CD4-positive, alpha-beta T cell treated with Interleukin-4 for 1 hour (primary cell): ENCODE measurements at regions not wholly inside any gene's neighbourhood (a gene's known extent, or its start where the extent isn't known, plus 50 kb on each side); places are given as distances from the start of the nearest gene placed in this dataset.
"Not testable (repeated sequence)": the region's sequence is repeated elsewhere in the genome, so short reads cannot be mapped to it uniquely, and the experiment has no call there.

Experiments used
- DNase-seq, 2 donors: peaks; one replicate each; pipeline ENCODE4 v3.0.0-alpha.2; 2020 to 2022

DNA sequence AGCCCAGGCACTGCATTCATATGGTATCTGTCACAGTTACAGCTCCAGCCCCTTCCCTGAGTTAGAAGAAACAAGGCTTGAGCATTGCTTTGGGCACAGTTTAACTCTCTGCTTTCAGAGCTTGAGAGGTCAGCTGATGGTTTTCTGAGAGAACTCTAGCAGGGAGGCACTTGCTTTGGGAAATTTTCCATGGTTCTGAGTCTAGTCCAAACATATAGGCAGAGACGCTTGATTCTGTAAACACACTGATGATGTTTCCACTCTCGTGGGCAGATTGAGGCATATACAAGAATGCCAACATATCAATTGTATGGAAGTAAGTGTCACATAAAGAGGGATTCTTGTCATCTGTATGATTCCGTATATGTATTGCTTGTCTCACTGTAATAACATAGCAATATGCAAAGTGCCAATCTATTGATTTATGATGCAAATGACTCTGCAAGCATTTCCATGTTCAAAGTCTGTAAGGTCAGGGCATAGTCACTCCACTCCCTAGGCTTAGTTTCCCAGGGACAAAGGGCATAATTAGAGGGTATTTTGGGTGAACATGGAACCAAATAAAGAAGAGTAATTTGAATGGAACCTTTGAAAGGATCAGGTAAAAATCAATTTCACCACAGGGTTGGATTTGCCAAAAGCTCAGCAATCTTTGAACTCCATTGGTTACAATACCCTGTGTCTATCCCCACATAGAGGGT, 239.0 kb downstream of the INHBA start:
- no peak for DNase-seq

DNA sequence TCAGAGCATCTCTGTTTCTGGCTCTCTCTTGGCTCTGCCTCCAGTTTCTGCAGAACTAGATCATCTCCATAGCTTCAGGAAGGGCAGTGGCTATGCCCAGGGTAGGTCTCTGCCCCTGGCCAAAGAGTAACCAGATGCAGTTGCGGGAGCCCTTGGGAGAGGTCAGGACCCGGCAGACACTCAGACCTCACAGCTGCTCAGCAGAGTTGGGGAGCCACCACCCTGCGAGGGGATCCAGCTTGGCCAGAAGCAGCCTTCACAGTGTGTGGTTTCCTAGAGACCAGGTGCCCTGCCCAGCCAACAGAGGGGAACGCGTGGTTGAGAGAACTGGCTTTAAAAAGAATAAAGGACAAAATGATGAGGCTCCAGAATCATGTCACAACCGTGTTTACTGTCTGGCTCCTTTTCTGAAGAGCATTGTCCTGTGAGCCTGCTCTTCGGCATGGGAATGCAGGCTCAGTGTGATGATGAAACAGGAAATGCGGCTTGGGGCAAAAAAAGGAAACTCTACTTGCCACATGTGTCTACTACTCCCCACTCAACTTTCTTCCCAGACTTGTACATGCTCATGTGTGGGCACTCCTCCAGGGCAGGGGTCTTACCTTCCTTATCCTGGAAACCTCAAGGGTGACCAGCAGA, 243.1 kb downstream of the INHBA start:
- no peak for DNase-seq

DNA sequence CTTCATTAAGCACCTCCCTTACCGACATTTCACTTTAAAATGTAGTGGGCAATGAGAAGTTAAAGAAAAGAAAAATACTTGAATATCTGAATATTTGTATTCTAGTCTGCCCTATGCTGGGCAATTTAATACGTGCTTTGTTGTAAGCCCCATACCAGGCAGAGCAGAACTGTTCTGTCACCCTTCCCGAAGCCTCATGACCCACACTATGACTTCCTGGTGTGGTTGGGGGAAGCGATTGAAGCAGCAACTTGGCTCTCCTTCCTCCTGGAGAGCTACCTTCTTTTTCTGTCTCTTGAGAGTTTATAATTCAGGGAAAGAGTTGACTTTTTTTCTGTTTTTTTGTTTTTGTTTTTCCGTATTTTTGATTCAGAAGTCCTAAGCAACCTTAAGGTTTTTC, 243.7 kb downstream of the INHBA start:
- no peak for DNase-seq

DNA sequence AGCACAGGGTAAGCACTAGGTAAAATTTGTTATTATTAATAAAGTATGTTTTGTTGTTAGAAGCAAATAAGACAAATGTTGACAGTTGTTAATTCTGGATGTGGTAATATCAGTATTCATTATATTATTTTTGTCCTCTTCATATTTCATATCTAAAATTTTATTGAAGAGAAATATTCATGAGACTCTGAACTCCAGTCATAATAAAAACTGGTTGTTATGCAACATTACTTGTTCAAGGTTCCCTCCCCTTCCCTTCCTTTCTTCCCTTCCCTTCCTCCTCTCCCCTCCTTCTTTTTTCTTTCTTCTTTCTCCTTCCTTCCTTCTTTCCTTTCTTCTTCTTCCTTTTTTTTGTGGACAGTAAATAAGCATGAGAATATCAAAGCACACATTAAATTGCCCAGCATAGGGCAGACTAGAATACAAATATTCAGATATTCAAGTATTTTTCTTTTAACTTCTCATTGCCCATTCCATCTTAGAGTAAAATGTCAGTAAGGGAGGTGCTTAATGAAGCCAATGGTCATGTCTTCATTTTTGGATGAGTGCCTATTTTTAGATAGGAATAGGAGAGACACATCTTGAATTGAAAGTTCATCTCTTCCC, 245.0 kb downstream of the INHBA start:
- DNase-seq, result no peak

DNA sequence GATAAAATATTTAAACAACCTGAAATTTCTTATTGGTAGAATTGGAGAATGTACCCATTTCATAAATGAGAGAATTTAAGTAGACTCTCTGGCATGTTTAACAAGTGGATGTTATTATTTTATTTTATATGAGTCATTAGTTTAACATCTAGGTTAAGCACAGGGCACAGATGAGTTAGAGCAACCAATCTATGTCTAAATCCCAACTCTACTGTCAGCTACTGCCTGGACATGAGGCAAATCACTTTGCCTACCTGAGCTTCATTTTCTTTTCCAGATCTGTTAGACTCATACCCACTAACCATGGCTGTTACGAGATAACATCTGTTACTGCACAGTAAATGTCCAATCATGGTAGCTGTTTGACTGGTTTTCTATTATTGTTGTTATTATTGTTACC, 251.1 kb downstream of the INHBA start:
- no peak for DNase-seq

DNA sequence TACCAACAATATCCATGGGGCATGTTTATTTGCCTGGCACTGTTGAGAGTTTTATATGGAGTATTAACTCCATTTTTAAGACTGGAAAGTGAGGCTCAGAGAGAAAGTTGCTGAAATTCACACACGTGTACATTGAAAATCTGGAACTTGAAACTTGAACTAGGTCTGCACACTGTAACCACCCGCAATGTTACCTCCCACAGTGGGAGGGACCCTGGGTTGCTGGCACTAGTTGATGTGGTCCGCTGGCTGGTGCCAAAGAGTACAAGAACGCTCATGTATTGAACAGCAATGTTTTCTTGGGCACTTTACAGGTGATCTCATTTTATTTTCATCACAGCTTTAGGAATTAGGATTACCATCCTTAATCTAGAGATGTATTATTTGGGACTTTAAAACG, 253.2 kb downstream of the INHBA start:
- no peak for DNase-seq

DNA sequence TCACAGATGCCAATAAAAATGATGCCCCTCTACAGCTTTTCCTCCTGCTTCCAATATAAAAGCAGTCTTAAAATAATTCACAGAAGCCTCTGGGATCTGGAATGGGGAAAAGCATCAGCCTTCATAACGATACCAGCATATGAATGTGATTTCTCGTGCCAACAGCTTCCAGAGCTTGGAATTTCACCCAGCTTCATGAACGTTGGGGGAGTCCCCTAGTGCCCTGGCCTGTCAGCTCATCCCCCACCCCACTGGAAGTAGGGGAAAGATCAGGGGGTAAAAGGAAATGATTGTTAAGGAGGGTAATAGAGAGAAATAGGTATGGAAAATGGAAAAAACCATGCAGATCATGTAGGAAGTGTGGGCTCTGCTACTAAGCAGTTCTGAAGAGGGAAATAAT, 253.6 kb downstream of the INHBA start:
- DNase-seq, result no peak

DNA sequence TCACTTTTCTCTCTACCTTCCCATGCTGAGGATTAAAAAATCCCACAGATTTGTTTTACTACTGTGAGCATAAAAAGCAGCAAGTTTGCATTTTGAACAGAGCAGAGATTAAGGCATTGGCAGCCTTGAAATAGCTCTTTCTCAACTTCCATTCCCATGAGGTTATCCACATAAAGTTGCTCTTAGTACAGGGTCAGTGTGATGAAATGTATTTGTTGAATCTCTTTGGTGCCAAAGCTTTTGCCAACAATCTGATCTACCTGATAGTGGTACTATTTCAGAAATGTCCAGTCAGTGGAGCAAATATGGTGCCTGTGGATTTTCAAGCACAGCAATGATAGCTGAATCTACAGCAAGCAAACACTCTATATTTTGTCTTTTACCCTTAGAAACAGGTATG, 254.8 kb downstream of the INHBA start:
- no peak for DNase-seq

DNA sequence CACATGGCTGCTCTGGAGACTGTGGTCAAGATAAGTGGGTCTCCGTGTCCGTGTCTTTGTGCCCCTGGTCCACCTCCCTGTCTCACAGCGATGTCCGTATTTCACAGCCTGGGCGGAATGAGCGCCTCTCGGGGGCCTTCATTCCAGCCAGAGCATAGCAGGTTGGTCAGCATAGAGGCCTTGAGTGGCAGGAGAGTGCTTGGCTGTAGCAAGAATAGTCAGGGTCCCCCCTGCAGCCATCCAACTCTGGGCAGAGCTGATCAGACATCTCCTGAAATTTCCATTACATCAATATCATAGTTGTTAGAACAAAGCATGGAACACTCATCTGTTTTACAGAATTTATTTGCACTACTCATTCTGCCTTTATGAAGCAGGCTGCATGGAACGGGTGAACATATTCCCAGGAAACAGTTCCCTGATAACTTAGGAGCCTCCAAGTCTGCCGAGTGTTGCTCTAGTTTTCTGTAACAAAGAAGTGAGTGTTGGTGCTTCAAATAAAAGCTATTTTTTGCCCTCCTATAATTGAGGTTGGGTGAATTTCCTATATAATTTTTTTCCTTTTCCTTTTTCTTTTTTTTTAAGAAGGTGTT, 255.3 kb downstream of the INHBA start:
- no peak for DNase-seq

DNA sequence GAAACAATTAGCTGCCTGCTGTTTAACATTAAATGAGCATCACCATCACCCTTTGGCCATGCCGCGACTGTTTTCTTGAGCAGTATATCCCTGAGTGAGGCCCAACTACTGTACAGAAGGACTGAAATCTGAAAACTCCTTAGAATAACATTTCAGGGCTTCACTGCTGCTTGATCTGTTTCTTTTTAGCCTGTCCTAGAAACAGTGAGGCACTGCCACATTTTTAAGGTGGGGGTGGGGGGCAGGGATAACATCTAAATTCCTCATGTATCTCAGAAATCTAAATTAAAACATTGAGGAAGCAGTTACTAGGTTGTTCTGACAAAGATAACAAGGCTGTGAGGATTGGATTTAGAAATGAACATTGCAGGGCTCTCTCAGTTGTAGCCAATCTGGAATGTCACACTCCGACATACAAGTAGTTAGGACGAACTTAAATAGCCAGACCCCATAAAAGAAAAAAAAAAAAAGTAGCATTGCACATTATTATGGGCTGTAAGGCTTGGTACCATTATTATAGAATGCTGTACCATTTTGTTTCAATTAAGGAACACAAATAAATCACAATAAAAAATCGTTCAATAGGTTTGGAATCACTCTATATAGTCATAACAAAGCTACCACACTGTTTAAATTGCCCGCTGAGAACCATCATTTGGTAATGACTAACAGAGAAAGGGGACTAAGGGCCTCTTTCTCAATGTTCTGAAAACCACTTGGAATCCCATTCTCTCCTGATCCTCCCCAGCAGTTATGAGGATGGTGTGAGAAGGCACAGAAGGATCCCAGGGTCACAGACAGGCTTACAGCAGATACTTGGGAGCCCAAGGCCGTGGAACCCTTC, 256.1 kb downstream of the INHBA start:
- DNase-seq, result no peak

DNA sequence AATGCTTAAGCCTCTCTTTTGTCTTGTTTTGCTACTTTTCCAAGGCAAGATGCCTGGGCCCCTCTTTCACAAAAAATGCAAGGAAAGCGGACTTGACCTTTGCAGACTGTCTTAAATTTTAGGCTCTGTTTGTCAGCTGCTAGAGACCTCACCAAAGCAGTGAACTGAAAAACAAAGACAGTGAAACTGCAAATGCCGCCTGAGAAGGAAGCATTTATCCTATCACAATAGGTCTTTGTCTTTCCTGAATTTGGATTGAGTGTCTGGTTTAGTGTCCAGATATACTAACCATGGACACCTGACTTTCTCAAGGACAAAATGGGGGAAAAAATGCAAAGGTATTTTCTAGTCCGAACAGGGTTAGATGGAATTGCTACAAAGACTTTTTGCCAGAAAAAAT, 256.9 kb downstream of the INHBA start:
- no peak for DNase-seq

DNA sequence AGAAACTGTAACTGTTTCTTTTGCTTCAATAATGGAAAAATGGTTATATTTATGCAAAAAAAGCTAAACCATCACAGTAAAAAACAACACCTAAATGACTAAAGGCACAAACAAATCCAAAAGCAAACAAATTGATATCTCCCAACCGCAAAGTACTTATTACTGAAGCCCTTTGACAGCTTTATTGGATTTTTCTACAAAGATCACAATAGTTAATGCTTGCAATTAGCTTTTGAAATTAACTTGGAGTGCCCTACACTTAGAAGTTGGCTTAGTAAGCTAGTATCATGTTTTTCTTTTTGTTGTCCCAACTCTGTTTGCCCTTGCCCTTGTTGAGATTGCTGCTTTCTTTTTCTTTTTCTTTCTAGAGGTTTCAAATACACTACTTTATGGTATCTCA, 257.5 kb downstream of the INHBA start:
- DNase-seq, result no peak

DNA sequence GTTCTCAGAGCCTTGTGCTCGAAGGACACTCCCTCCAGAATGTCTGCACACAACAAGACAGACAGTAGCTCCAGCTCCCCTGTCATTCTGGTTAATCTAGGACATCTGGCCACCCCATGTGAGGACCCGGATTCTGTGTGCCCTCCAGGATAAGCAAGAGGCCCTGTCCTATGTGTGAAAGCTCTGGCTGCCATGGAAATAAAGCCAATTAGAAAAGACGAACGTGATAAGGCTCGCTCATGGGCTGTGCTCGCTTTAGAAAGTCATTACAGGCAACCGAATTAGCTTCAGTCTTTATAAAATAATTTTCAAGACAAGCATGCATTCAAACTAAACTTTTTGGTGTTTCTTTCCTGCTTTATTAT, 263.4 kb downstream of the INHBA start:
- DNase-seq, result no peak

DNA sequence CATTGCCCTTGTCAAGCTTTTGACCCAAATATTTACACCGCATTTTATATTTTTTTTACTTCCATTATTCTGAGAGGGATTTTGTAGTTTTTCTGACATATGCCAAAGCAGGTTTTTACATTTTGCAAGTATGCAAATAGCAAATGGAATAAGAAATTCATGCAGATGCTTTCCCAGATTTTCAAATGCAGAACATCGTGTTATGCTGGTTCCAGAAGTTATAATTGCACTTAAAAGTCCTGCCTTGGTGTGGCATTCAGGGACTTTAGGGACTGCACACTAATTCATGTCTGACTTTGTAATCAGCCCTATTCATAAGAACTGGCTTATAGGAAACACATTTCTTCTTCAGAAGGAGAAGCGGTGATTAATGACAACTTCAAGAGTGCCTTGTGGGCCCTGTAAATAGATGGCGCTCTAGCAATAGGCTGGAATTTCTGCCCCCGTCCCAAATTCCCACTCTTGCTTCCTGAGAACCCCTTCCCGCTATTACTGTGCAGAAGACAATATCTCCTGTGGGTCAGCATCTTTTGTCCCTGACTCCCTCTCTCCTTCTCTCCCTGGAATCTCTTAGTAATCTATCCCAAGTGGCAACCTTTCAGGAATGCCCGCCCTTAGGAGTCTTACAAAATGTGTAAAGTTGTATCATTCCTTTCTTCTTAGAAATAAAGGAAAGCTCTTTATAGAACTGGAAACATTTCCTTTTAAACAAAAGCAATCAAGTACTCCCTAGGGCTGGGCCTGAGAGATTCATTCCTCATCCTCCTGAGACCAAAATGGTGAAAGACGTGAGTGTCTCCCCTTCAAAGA, 264.0 kb downstream of the INHBA start:
- DNase-seq, result no peak

DNA sequence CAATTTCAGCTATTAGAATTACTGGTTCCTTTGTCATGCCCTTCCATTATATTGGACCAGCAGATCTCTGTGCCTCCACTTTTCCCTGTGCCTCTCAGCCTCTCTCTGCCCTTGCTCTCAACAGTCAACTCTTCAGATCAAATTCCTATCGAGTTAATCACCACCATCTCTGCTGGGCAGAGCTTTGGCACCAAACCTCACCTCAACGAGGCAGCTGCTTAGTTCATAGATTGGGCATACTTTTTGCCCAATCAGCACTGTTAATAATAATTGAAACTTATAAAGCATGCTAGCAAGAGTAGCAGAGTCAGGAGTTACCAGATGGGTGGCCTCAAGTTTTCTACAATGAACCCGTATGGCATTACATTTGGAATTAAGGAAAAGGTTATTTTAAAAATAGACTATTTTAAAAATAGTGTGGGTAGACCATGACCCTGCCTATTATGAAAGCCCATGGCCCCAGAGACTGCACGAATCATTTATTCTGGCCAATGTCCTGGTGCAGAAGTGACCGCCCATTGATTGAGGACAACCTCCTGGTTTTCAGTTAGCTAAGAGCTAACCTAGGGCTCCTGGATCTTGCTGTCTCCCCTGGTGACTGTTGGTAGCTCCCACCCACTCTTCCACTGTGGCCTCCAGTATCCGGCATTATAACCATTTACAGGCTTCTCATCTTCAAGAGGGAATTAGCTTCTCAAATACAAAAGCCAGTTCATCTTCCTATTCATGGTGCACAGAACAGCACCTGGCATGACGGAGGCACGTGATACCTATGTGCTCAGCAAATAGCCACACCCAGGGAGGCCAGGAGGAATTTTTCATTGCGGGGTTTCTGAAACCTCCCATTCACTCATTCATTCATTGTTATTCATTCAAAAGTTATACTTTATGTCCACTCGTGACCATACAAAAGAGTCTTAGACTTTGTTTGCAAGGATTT, 265.4 kb downstream of the INHBA start:
- no peak for DNase-seq

DNA sequence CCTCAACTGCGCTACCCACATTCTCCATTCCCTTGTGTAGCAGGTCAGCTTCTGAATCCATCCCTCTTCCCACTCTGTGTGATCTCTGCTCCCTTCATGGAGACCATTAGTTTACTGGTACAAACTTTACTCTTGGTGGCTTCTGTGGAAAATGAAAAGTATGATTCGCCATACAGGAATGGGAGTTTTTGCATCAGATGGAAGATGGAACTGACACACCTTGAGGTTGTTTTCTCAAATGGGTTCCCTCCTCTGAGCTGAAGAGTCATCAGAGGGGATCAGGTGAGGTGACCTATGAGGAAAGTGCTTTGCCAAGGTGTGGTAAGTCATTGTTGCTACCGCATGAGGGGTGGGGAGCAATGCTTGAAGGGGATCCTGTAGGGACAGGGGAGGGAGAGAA, 266.8 kb downstream of the INHBA start:
- DNase-seq, result no peak

DNA sequence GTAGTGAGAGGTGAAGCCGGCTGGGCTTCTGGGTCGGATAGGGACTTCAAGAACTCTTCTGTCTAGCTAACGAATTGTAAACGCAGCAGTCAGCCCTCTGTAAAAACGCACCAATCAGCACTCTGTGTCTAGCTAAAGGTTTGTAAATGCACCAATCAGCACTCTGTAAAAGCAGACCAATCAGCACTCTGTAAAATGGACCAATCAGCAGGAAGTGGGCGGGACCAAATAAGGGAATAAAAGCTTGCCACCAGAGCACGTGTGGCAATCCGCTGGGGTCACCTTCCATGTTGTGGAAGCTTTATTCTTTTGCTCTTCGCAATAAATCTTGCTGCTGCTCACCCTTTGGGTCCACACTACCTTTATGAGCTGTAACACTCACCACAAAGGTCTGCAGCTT, 267.9 kb downstream of the INHBA start:
- not testable (repeated sequence) for DNase-seq

DNA sequence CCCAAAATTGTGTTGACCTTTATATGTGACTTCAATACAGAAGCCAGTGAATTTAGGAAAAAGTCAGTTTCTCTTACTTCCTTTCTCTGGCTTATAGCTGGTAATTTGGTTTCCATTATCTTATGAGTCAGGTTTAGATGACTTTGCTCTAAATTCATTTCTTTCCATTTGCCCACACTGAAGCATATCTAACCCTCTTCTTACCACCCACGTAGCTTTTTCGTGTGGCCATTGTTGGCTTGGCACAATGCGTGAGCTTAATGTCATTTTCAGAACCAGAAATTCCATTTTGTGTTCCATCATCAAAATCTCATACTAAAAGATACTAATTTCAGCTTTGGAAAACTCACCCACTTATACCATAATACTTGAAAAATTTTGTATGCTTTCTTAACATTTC, 271.2 kb downstream of the INHBA start:
- DNase-seq, result no peak

DNA sequence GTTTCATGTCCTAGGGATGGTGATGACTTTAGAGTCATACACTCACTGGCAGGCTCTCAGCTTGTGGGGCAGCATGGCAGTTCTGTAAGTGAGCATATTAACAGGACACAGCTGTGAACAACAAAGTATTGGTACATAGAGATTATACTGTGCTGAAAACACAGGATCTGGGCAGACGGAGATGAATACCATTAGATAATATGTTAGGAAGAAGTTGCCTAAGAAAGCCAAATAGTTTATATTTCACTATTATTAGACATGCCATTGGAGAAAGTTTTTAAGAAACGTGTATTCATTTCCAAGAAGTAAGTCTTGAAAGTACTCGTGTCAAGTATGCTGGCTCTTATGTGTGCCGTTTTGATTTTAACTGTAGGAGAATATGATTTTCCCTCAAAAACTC, 274.5 kb downstream of the INHBA start:
- DNase-seq, result no peak

DNA sequence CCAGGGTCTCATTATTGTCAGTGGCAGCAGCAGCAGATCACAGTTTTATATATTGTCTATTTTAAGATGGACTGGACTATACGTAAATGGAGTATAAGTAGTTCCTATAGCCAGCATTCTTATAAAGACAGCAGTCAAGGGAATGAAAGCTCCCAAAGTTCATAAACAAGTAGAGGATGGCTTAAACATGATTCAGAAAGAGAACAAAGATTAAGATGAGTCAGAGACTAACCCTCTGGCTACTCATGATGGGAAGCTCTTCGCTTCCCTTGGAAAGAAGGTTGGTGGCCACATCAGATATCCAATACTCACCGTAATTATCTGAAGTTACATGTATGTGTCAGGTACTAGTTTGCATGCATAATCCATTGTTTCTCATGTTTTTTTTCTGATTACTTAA, 277.0 kb downstream of the INHBA start:
- DNase-seq, result no peak

DNA sequence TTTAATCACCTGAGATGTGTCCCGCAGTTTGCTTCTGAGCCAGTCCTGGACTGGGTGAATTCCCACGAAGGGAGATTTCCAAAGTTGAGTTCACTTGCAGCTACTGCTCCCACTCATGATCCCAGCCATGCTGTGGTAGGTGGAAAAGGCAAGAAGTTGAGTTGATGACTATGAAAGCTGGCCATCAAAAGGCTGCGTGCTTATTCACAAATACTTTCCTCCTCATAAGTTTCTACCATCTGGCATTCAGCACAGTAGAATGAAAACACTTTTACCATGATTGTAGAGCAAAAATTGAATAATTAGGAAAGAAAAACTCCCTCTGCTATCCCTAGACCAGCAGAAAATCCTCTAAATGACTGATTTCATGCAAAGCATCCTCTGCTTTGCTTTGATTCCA, 281.8 kb downstream of the INHBA start:
- DNase-seq, result no peak
